Esophagus (tissue), 2 donors: ENCODE measurements at regions not wholly inside any gene's neighbourhood (a gene's known extent, or its start where the extent isn't known, plus 50 kb on each side); places are given as distances from the start of the nearest gene placed in this dataset.

Experiments
- H3K27ac ChIP-seq, 2 donors: one replicate each; pipeline ENCODE4 v1.5.1; 2013; ENCODE audit warnings: low read depth in 2 of 2, mild to moderate bottlenecking in 2 of 2, inconsistent platforms in 1 of 2, low read length in 1 of 2, moderate library complexity in 1 of 2
- H3K27me3 ChIP-seq, 2 donors: one replicate each; pipeline ENCODE4 v1.6.1; 2013; ENCODE audit warnings: low read length in 2 of 2, control low read depth in 1 of 2, mild to moderate bottlenecking in 1 of 2; ENCODE audit not compliant: insufficient read depth in 2 of 2, control insufficient read depth in 1 of 2
- H3K36me3 ChIP-seq, 2 donors: one replicate each; pipeline ENCODE4 v1.6.1; 2013; ENCODE audit warnings: low read length in 1 of 2; ENCODE audit not compliant: control insufficient read depth in 2 of 2, insufficient read depth in 2 of 2
- H3K4me1 ChIP-seq, 2 donors: one replicate each; pipeline ENCODE4 v1.6.1; 2013; ENCODE audit warnings: low read length in 1 of 2; ENCODE audit not compliant: control insufficient read depth in 2 of 2, insufficient read depth in 2 of 2
- H3K4me3 ChIP-seq, 2 donors: one replicate each; pipeline ENCODE4 v1.5.1; 2013; ENCODE audit warnings: low read length in 2 of 2, mild to moderate bottlenecking in 2 of 2, low read depth in 1 of 2, moderate library complexity in 1 of 2
- H3K9me3 ChIP-seq, 2 donors: one replicate each; pipeline ENCODE4 v1.6.1; 2013; ENCODE audit warnings: mild to moderate bottlenecking in 2 of 2, low read depth in 1 of 2, low read length in 1 of 2, moderate library complexity in 1 of 2; ENCODE audit not compliant: control insufficient read depth in 2 of 2, insufficient read depth in 1 of 2
- WGBS, 2 donors: extraction: QIAGEN DNeasy Blood & Tissue Kit; methylation state at CpG; one replicate each; pipeline ENCODE4 v1.1.7; 2013; 5-methylcytosine and 5-hydroxymethylcytosine counted together
- donor health status: healthy with polysubstance abuse.
- donor health status: Bipolar disorder and iron deficiency.

- Histone ChIP-seq H3K36me3 (no peaks in the 10 kb centered on the region), H3K27me3 (no peaks in the 10 kb centered on the region), H3K9me3 (no peaks in the 10 kb centered on the region), H3K4me1 (peaks cover 0 to 3% of the 10 kb centered on the region in 2 donors), H3K4me3 (no peak overlapping the region), H3K27ac (no peak overlapping the region)
- WGBS, 2 donors: 72 to 90% methylated on average over 2 of the region's 2 CpGs
Observed at GRCh38 chr2:120563616-120564015, 172.1 kb upstream of the GLI2 start.

GRCh38 chr2:120564213-120565094, 171.2 kb upstream of the GLI2 start:
- H3K4me1 ChIP-seq: no peaks in the 10 kb centered on the region
- H3K9me3 ChIP-seq: no peaks in the 10 kb centered on the region
- WGBS, 2 donors: 49 to 51% methylated on average over 23 of the region's 23 CpGs
- H3K4me3 ChIP-seq: no peak overlapping the region
- no peaks in the 10 kb centered on the region for H3K36me3 ChIP-seq
- no peaks in the 10 kb centered on the region for H3K27me3 ChIP-seq
- H3K27ac ChIP-seq: no peak overlapping the region

- H3K4me3 ChIP-seq: no peak overlapping the region
- WGBS, 2 donors: 73 to 80% methylated on average over 8 of the region's 8 CpGs
- no peaks in the 10 kb centered on the region for H3K9me3 ChIP-seq
- H3K27me3 ChIP-seq: no peaks in the 10 kb centered on the region
- H3K36me3 ChIP-seq: no peaks in the 10 kb centered on the region
- no peak overlapping the region for H3K27ac ChIP-seq
- H3K4me1 ChIP-seq: no peaks in the 10 kb centered on the region
Observed at GRCh38 chr2:120565095-120565460, 170.6 kb upstream of the GLI2 start.

- no peak overlapping the region for H3K4me3 ChIP-seq
- H3K27ac ChIP-seq: no peak overlapping the region
- no peaks in the 10 kb centered on the region for H3K27me3 ChIP-seq
- no peaks in the 10 kb centered on the region for H3K4me1 ChIP-seq
- no peaks in the 10 kb centered on the region for H3K36me3 ChIP-seq
- H3K9me3 ChIP-seq: no peaks in the 10 kb centered on the region
- 79 to 90% methylated on average over 9 of the region's 9 CpGs for WGBS, 2 donors
Observed at GRCh38 chr2:120565929-120566328, 169.7 kb upstream of the GLI2 start.

- WGBS, 2 donors: 51 to 60% methylated on average over 21 of the region's 21 CpGs
- H3K27me3 ChIP-seq: no peaks in the 10 kb centered on the region
- no peaks in the 10 kb centered on the region for H3K4me1 ChIP-seq
- H3K9me3 ChIP-seq: no peaks in the 10 kb centered on the region
- H3K36me3 ChIP-seq: no peaks in the 10 kb centered on the region
- H3K4me3 ChIP-seq: no peak overlapping the region
- peak overlapping the region in 1 of 2 donors; percentile 38 for H3K27ac ChIP-seq
Observed at GRCh38 chr2:120566331-120567035, 169.2 kb upstream of the GLI2 start.

GRCh38 chr2:120567128-120567527, 168.5 kb upstream of the GLI2 start:
- no peak overlapping the region for H3K27ac ChIP-seq
- 80 to 88% methylated on average over 2 of the region's 2 CpGs for WGBS, 2 donors

GRCh38 chr2:120568089-120568974, 167.3 kb upstream of the GLI2 start:
- H3K27me3 ChIP-seq: no peaks in the 10 kb centered on the region
- no peaks in the 10 kb centered on the region for H3K9me3 ChIP-seq
- 70 to 75% methylated on average over 10 of the region's 10 CpGs for WGBS, 2 donors
- no peaks in the 10 kb centered on the region for H3K4me1 ChIP-seq
- H3K4me3 ChIP-seq: no peak overlapping the region
- no peaks in the 10 kb centered on the region for H3K36me3 ChIP-seq
- no peak overlapping the region for H3K27ac ChIP-seq

More at GRCh38 chr2:120567128-120567527, 168.5 kb upstream of the GLI2 start:
- no peaks in the 10 kb centered on the region for H3K36me3 ChIP-seq
- no peaks in the 10 kb centered on the region for H3K9me3 ChIP-seq
- no peaks in the 10 kb centered on the region for H3K4me1 ChIP-seq
- no peaks in the 10 kb centered on the region for H3K27me3 ChIP-seq
- H3K4me3 ChIP-seq: no peak overlapping the region

DNA sequence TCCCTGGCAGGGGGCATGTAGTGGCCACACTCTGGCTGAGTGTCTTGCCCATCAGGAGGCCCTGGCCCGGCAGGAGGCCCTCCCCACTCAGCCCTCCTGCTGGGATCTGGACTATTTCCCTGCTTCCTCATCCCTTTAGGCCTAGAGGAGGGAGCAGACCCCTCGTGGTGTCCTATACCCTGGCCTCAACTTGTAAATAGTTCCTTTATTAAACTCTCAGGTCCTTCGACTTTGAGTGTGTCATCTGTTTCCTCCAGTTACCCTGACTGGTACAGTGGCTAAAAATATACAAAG, 166.7 kb upstream of the GLI2 start:
- no peaks in the 10 kb centered on the region for H3K36me3 ChIP-seq
- H3K4me1 ChIP-seq: no peaks in the 10 kb centered on the region
- H3K9me3 ChIP-seq: no peaks in the 10 kb centered on the region
- no peak overlapping the region for H3K4me3 ChIP-seq
- 56 to 71% methylated on average over 3 of the region's 3 CpGs for WGBS, 2 donors
- no peaks in the 10 kb centered on the region for H3K27me3 ChIP-seq
- H3K27ac ChIP-seq: no peak overlapping the region

GRCh38 chr2:120570001-120570400, 165.7 kb upstream of the GLI2 start:
- Histone ChIP-seq H3K9me3 (no peaks in the 10 kb centered on the region), H3K4me3 (no peak overlapping the region), H3K27ac (no peak overlapping the region), H3K4me1 (no peaks in the 10 kb centered on the region), H3K27me3 (no peaks in the 10 kb centered on the region), H3K36me3 (no peaks in the 10 kb centered on the region)
- 93 to 95% methylated on average over 12 of the region's 12 CpGs for WGBS, 2 donors
